DMS 273 treated with DMSO at 0.1 percent for 48 hours (cell line): ENCODE measurements at regions not wholly inside any gene's neighbourhood (a gene's known extent, or its start where the extent isn't known, plus 50 kb on each side); places are given as distances from the start of the nearest gene placed in this dataset.
"Not testable (repeated sequence)": the region's sequence is repeated elsewhere in the genome, so short reads cannot be mapped to it uniquely, and the experiment has no call there.

ENCODE experiments used
- DNase-seq: peaks from one replicate; lab custom pipeline; 2025; lab: John Stamatoyannopoulos, UW

- no peak for DNase-seq
These were observed 883.4 kb upstream of the B3GALT2 start for GRCh38 chr1:194069831-194070218.

GRCh38 chr1:194069168-194069830 lies 882.9 kb upstream of the B3GALT2 start:
- DNase-seq = no peak

- DNase-seq = no peak
These were observed 882.2 kb upstream of the B3GALT2 start for GRCh38 chr1:194068446-194069167.

- no peak for DNase-seq
These were observed 881.4 kb upstream of the B3GALT2 start for GRCh38 chr1:194067772-194068171.

GRCh38 chr1:194062962-194063361 lies 876.5 kb upstream of the B3GALT2 start:
- no peak for DNase-seq

- no peak for DNase-seq
These were observed 876.1 kb upstream of the B3GALT2 start for GRCh38 chr1:194062526-194062925.

GRCh38 chr1:194060481-194060880 lies 874.1 kb upstream of the B3GALT2 start:
- DNase-seq = no peak

- not testable (repeated sequence) for DNase-seq
These were observed 871.9 kb upstream of the B3GALT2 start for GRCh38 chr1:194058268-194058667.

GRCh38 chr1:194056169-194056568 lies 869.8 kb upstream of the B3GALT2 start:
- DNase-seq = no peak

GRCh38 chr1:194055536-194055935 lies 869.1 kb upstream of the B3GALT2 start:
- DNase-seq = no peak

- DNase-seq = no peak
These were observed 866.3 kb upstream of the B3GALT2 start for GRCh38 chr1:194052514-194053338.

GRCh38 chr1:194047921-194048320 lies 861.5 kb upstream of the B3GALT2 start:
- DNase-seq = no peak

- DNase-seq = no peak
These were observed 860.8 kb upstream of the B3GALT2 start for GRCh38 chr1:194047206-194047605.

GRCh38 chr1:194045416-194045815 lies 859.0 kb upstream of the B3GALT2 start:
- DNase-seq = no peak

GRCh38 chr1:194044892-194045291 lies 858.5 kb upstream of the B3GALT2 start:
- no peak for DNase-seq

GRCh38 chr1:194043984-194044755 lies 857.8 kb upstream of the B3GALT2 start:
- DNase-seq = no peak

- no peak for DNase-seq
These were observed 856.3 kb upstream of the B3GALT2 start for GRCh38 chr1:194042736-194043135.

- DNase-seq = no peak
These were observed 854.1 kb upstream of the B3GALT2 start for GRCh38 chr1:194040496-194040895.

GRCh38 chr1:194039578-194039977 lies 853.2 kb upstream of the B3GALT2 start:
- DNase-seq = no peak

- no peak for DNase-seq
These were observed 847.2 kb upstream of the B3GALT2 start for GRCh38 chr1:194033646-194034045.

GRCh38 chr1:194028002-194028401 lies 841.6 kb upstream of the B3GALT2 start:
- no peak for DNase-seq

- no peak for DNase-seq
These were observed 840.0 kb upstream of the B3GALT2 start for GRCh38 chr1:194026422-194026821.
